Endothelial cell (in vitro differentiated cells): ENCODE measurements at regions not wholly inside any gene's neighbourhood (a gene's known extent, or its start where the extent isn't known, plus 50 kb on each side); places are given as distances from the start of the nearest gene placed in this dataset.

ENCODE experiments used
- DNase-seq: peaks from one replicate; pipeline ENCODE4 v3.0.0; 2021; ENCODE audit warnings: low spot score
- H3K27ac Mint-ChIP-seq: one replicate; pipeline ENCODE4 v1.8.0; 2021; ENCODE audit warnings: mixed read lengths, inconsistent platforms; ENCODE audit not compliant: unreplicated experiment
- H3K27me3 Mint-ChIP-seq: one replicate; pipeline ENCODE4 v1.8.0; 2021; ENCODE audit warnings: mild to moderate bottlenecking, moderate library complexity, mixed read lengths, inconsistent platforms; ENCODE audit not compliant: unreplicated experiment
- H3K36me3 Mint-ChIP-seq: one replicate; pipeline ENCODE4 v1.8.0; 2021; ENCODE audit warnings: mild to moderate bottlenecking, low read depth, mixed read lengths, inconsistent platforms; ENCODE audit not compliant: unreplicated experiment
- H3K4me1 Mint-ChIP-seq: one replicate; pipeline ENCODE4 v1.8.0; 2021; ENCODE audit warnings: mild to moderate bottlenecking, mixed read lengths, inconsistent platforms; ENCODE audit not compliant: unreplicated experiment
- H3K4me3 Mint-ChIP-seq: one replicate; pipeline ENCODE4 v1.8.0; 2021; ENCODE audit warnings: mild to moderate bottlenecking, mixed read lengths, inconsistent platforms; ENCODE audit not compliant: unreplicated experiment
- H3K9me3 Mint-ChIP-seq: one replicate; pipeline ENCODE4 v1.8.0; 2021; ENCODE audit warnings: mixed read lengths, inconsistent platforms; ENCODE audit not compliant: unreplicated experiment
- CTCF ChIP-seq: fragments of 200-600 bp; sonication (generic); IDR thresholded peaks from one replicate; pipeline ENCODE4 v1.5.0; 2021; ENCODE audit warnings: antibody characterized with exemption; ENCODE audit not compliant: unreplicated experiment

- Mint-ChIP-seq H3K27ac (no peak overlapping the region), H3K4me1 (peaks cover 10% of the 10 kb centered on the region), H3K9me3 (no peaks in the 10 kb centered on the region), H3K27me3 (peaks cover 2% of the 10 kb centered on the region), H3K36me3 (no peaks in the 10 kb centered on the region), H3K4me3 (no peak overlapping the region)
- DNase-seq, result no peak
- no peak for TF ChIP-seq CTCF
Measured at GRCh38 chr11:93074352-93074751, 104.9 kb downstream of the MTNR1B start.

GRCh38 chr11:93075782-93076181 lies 106.3 kb downstream of the MTNR1B start:
- Mint-ChIP-seq H3K9me3 (no peaks in the 10 kb centered on the region), H3K36me3 (no peaks in the 10 kb centered on the region), H3K27ac (no peak overlapping the region), H3K27me3 (peaks cover 2% of the 10 kb centered on the region), H3K4me3 (no peak overlapping the region), H3K4me1 (peaks cover 10% of the 10 kb centered on the region)
- DNase-seq, result no peak
- no peak for TF ChIP-seq CTCF

GRCh38 chr11:93080146-93080759 lies 110.8 kb downstream of the MTNR1B start:
- no peak overlapping the region for H3K27ac Mint-ChIP-seq
- peaks cover 10% of the 10 kb centered on the region for H3K4me1 Mint-ChIP-seq
- no peaks in the 10 kb centered on the region for H3K9me3 Mint-ChIP-seq
- H3K4me3 Mint-ChIP-seq, result no peak overlapping the region
- TF ChIP-seq CTCF, result no peak
- DNase-seq, result no peak
- H3K27me3 Mint-ChIP-seq, result peaks cover 2% of the 10 kb centered on the region
- H3K36me3 Mint-ChIP-seq, result no peaks in the 10 kb centered on the region

- no peaks in the 10 kb centered on the region for H3K9me3 Mint-ChIP-seq
- peaks cover 2% of the 10 kb centered on the region for H3K27me3 Mint-ChIP-seq
- DNase-seq, result no peak
- no peak overlapping the region for H3K4me3 Mint-ChIP-seq
- no peaks in the 10 kb centered on the region for H3K36me3 Mint-ChIP-seq
- H3K4me1 Mint-ChIP-seq, result peaks cover 2% of the 10 kb centered on the region
- TF ChIP-seq CTCF, result no peak
- no peak overlapping the region for H3K27ac Mint-ChIP-seq
Measured at GRCh38 chr11:93081694-93082093, 112.2 kb downstream of the MTNR1B start.

GRCh38 chr11:93082900-93083299 lies 113.4 kb downstream of the MTNR1B start:
- no peaks in the 10 kb centered on the region for H3K4me1 Mint-ChIP-seq

More at GRCh38 chr11:93082900-93083299, 113.4 kb downstream of the MTNR1B start:
- Mint-ChIP-seq H3K4me3 (no peak overlapping the region), H3K9me3 (no peaks in the 10 kb centered on the region), H3K27me3 (peaks cover under 1% of the 10 kb centered on the region), H3K27ac (no peak overlapping the region), H3K36me3 (no peaks in the 10 kb centered on the region)
- DNase-seq, result no peak
- TF ChIP-seq CTCF, result no peak
